ENCODE measurements at regions not wholly inside any gene's neighbourhood (a gene's known extent, or its start where the extent isn't known, plus 50 kb on each side); places are given as distances from the start of the nearest gene placed in this dataset.
A peak's percentile ranks its signal among the peaks of the same experiment; 100 is the strongest.

DNA sequence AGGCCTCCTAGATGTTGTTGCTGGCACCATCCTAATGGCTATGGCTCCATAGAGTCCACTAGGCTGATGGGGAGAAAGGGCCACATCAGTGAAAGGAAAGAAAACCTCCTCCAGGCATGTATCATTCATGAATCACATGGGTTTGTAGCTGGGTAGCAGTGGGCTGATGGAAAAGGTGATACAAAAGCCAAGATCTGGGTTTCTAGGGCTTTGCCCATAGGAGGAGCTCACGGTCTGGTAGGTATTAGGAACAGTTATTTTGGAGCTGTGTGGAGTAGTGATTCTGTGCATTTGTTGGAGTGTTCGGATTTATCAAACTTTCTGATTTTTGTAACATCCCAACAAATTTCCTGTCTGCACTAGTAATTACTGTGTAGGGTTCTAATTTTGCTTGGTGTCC is 259.2 kb downstream of the SLC4A3 start:
- TF ChIP-seq, protein P1, sequence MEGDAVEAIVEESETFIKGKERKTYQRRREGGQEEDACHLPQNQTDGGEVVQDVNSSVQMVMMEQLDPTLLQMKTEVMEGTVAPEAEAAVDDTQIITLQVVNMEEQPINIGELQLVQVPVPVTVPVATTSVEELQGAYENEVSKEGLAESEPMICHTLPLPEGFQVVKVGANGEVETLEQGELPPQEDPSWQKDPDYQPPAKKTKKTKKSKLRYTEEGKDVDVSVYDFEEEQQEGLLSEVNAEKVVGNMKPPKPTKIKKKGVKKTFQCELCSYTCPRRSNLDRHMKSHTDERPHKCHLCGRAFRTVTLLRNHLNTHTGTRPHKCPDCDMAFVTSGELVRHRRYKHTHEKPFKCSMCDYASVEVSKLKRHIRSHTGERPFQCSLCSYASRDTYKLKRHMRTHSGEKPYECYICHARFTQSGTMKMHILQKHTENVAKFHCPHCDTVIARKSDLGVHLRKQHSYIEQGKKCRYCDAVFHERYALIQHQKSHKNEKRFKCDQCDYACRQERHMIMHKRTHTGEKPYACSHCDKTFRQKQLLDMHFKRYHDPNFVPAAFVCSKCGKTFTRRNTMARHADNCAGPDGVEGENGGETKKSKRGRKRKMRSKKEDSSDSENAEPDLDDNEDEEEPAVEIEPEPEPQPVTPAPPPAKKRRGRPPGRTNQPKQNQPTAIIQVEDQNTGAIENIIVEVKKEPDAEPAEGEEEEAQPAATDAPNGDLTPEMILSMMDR (IDR thresholded peaks at IDR 0.05; ENCODE audit: extremely low read depth, insufficient read depth, missing control alignments), result no peak
- in situ Hi-C loops (cut with MboI; ENCODE audit: low pct_unique_long_range_greater_than_20kb, low sequenced_read_pairs, unreplicated experiment), result no loop called here
- DNase-seq (ENCODE audit: low spot score), result no peak

DNA sequence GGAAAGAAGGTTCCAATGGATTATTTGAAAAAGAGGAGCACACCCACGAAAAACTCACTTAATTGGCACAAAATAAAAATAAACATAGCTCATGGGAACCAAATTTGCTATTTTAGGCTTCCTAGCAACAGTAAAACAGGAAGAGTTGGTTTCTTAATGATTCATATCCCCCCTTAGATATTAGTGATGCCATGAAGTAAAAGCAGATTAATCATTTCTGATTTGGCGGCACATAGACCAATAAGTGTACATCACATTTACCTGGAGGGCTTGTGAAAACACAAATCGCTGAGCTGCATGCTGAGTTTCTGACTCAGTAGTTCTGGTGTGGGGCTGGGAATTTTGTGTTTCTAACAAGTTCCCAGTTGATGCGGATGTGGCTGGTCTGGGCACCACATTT is 260.4 kb downstream of the SLC4A3 start:
- DNase-seq (ENCODE audit: low spot score), result no peak
- in situ Hi-C loops (cut with MboI; ENCODE audit: low pct_unique_long_range_greater_than_20kb, low sequenced_read_pairs, unreplicated experiment), result no loop called here
- TF ChIP-seq, protein P1 (IDR thresholded peaks at IDR 0.05; ENCODE audit: extremely low read depth, insufficient read depth, missing control alignments), result no peak

DNA sequence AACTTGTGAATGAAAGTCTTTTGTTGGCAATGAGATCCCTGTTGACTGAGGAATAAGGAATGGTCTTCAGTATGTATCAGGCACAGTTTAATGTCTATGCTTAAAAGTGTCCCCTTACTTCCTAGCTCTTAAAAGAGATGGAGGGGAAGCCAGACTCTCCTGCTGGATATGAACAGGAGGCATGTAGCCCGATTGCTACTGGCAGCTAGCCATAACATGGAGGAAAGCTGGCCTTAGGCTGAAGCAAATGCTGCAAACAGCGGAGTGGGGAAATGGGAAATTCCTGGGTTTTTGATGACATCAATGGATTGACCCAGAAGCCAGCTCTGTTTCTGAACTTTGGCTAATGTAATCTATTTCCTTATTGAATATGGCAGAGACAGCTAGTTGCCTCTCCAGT is 266.1 kb downstream of the SLC4A3 start:
- TF ChIP-seq, protein P1 (IDR thresholded peaks at IDR 0.05; ENCODE audit: extremely low read depth, insufficient read depth, missing control alignments), result no peak
- no peak for DNase-seq (ENCODE audit: low spot score)
- in situ Hi-C loops (cut with MboI; ENCODE audit: low pct_unique_long_range_greater_than_20kb, low sequenced_read_pairs, unreplicated experiment), result no loop called here

DNA sequence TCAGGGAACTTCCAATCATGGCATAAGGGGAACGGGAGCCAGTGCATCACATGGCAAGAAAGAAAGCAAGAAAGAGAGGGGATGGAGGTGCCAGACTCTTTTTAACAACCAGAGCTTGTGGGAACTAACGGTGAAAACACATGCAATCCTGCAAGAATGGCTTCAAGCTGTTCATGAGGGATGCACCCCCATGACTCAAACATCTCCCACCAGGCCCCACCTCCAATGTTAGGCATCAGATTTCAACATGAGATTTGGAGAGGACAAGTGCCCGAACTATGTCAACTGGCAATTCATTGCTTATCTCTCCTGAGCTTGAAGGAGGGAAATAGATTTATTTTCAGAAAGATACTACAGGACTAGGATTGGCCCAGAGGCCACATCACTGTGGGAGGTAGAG is 270.0 kb downstream of the SLC4A3 start:
- TF ChIP-seq, protein P1 (IDR thresholded peaks at IDR 0.05; ENCODE audit: extremely low read depth, insufficient read depth, missing control alignments), result no peak
- in situ Hi-C loops (cut with MboI; ENCODE audit: low pct_unique_long_range_greater_than_20kb, low sequenced_read_pairs, unreplicated experiment), result no loop called here
- DNase-seq (ENCODE audit: low spot score), result no peak

DNA sequence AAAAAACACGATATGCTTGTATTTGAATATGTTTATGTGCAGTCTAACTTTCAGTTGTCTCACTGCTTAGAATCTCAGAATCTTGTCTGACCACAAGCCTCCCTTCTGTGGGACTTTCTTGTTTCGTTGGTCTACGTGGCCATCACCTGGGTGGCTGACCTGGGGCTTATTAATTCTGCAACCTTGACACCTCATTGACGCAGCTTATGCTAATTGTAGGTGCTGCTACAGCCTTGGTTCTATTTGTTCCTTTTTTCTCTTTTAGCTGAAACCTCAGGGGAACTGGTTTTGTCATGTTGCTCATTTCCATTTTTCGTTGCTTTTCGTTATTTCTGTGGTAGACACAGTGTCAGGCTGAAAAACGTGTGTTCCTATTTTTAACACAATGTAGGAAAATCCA is 273.7 kb downstream of the SLC4A3 start:
- TF ChIP-seq, protein P1 (IDR thresholded peaks at IDR 0.05; ENCODE audit: extremely low read depth, insufficient read depth, missing control alignments), result no peak
- in situ Hi-C loops (cut with MboI; ENCODE audit: low pct_unique_long_range_greater_than_20kb, low sequenced_read_pairs, unreplicated experiment), result no loop called here
- DNase-seq (ENCODE audit: low spot score), result peak; percentile 16

DNA sequence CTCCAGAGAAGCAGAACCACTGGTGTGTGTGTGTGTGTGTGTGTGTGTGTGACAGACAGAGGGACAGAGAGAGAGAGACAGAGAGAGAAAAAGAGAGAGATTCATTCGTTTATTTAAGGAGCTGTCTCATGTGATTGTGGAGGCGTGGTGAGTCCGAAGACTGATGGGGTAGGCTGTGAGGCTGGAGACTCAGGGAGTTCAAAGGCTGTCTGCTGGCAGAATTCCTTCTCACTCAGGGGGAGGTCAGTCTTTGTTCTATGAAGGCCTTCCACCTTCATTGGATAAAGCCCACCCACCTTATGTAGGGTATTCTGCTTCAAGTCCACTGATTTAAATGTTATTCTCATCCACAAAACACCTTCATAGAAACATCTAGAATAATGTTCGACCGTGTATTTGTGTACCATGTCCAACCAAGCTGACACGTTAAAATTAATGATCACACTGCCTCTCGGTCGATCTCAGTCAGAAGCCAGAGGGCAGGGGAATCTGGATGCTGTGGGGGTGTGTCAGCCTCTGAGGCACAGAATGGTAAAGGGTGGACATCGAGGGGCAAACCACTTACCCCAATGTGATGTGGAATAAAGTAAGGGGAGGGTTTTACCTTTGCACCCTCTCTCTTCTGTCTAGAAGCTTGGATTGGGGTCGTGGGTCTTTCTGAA is 275.6 kb downstream of the SLC4A3 start:
- no peak for DNase-seq (ENCODE audit: low spot score)
- in situ Hi-C loops (cut with MboI; ENCODE audit: low pct_unique_long_range_greater_than_20kb, low sequenced_read_pairs, unreplicated experiment), result no loop called here
- TF ChIP-seq, protein P1 (IDR thresholded peaks at IDR 0.05; ENCODE audit: extremely low read depth, insufficient read depth, missing control alignments), result no peak
